Naive thymus-derived CD4-positive, alpha-beta T cell (primary cell): ENCODE measurements at regions not wholly inside any gene's neighbourhood (a gene's known extent, or its start where the extent isn't known, plus 50 kb on each side); places are given as distances from the start of the nearest gene placed in this dataset.

Source experiments
- ATAC-seq: fragments of 150-1000 bp; cut with Tn5 transposase; 2 replicates; pipeline ENCODE4 v1.10.0; 2021; ENCODE audit warnings: mild to moderate bottlenecking, moderate library complexity
- CTCF ChIA-PET: fragments of 350-600 bp; sonication (Branson Sonifier 250); formaldehyde crosslinking; loops from one replicate; lab custom pipeline; 2021; ENCODE audit warnings: antibody characterized with exemption; lab: Charles Lee
- POLR2A ChIA-PET: fragments of 350-600 bp; sonication (Branson Sonifier 250); formaldehyde crosslinking; loops from one replicate; lab custom pipeline; 2021; ENCODE audit warnings: antibody characterized with exemption, inconsistent platforms; lab: Charles Lee
- DNase-seq, 9 donors: peaks; one replicate each; pipeline versions ENCODE4 v3.0.0 to v3.0.0-alpha.2; 2020 to 2022; ENCODE audit warnings: mixed read lengths in 1 of 9
- H3K27ac ChIP-seq: one replicate; pipeline ENCODE4 v1.7.0; 2013; ENCODE audit warnings: mild to moderate bottlenecking, low read depth, low read length, moderate library complexity
- H3K27me3 ChIP-seq, 2 donors: one replicate each; pipeline ENCODE4 v1.7.0; 2013; ENCODE audit warnings: low read length in 2 of 2, mild to moderate bottlenecking in 2 of 2, moderate library complexity in 2 of 2; ENCODE audit not compliant: control insufficient read depth in 2 of 2, insufficient read depth in 2 of 2
- H3K36me3 ChIP-seq, 3 experiments: 1 replicate in 2 of 3; 2 replicates in 1 of 3; pipeline ENCODE4 v1.7.0; 2013; ENCODE audit warnings: low read length in 3 of 3, mild to moderate bottlenecking in 3 of 3, moderate library complexity in 1 of 3; ENCODE audit not compliant: insufficient read depth in 3 of 3, control insufficient read depth in 2 of 3
- H3K4me1 ChIP-seq, 2 donors: one replicate each; pipeline ENCODE4 v1.7.0; 2013; ENCODE audit warnings: low read length in 2 of 2, mild to moderate bottlenecking in 2 of 2, moderate library complexity in 1 of 2; ENCODE audit not compliant: control insufficient read depth in 2 of 2, insufficient read depth in 2 of 2
- H3K4me3 ChIP-seq: 2 replicates; pipeline ENCODE4 v1.7.0; 2013; ENCODE audit warnings: mild to moderate bottlenecking, low read length
- H3K9me3 ChIP-seq, 3 experiments: 1 replicate in 2 of 3; 2 replicates in 1 of 3; pipeline ENCODE4 v1.7.0; 2013; ENCODE audit warnings: low read length in 3 of 3; ENCODE audit not compliant: control insufficient read depth in 2 of 3
- H3K27ac Mint-ChIP-seq, 9 donors: one replicate each; pipeline ENCODE4 v1.8.0; 2020 to 2022; ENCODE audit warnings: mixed read lengths in 9 of 9, mild to moderate bottlenecking in 8 of 9, moderate library complexity in 5 of 9, inconsistent platforms in 2 of 9
- H3K27me3 Mint-ChIP-seq, 5 donors: one replicate each; pipeline ENCODE4 v1.8.0; 2021 to 2022; ENCODE audit warnings: mixed read lengths in 5 of 5, mild to moderate bottlenecking in 1 of 5
- H3K36me3 Mint-ChIP-seq, 5 donors: one replicate each; pipeline ENCODE4 v1.8.0; 2020 to 2022; ENCODE audit warnings: mixed read lengths in 5 of 5, mild to moderate bottlenecking in 3 of 5, inconsistent platforms in 1 of 5
- H3K4me1 Mint-ChIP-seq, 7 donors: one replicate each; pipeline ENCODE4 v1.8.0; 2020 to 2022; ENCODE audit warnings: mixed read lengths in 7 of 7, mild to moderate bottlenecking in 3 of 7, inconsistent platforms in 1 of 7
- H3K4me3 Mint-ChIP-seq, 10 donors: one replicate each; pipeline ENCODE4 v1.8.0; 2020 to 2022; ENCODE audit warnings: mild to moderate bottlenecking in 10 of 10, mixed read lengths in 10 of 10, moderate library complexity in 6 of 10, inconsistent platforms in 2 of 10
- H3K9me3 Mint-ChIP-seq, 11 donors: one replicate each; pipeline ENCODE4 v1.8.0; 2020 to 2022; ENCODE audit warnings: mixed read lengths in 11 of 11, mild to moderate bottlenecking in 4 of 11, inconsistent platforms in 1 of 11, moderate library complexity in 1 of 11
- intact Hi-C, 2 donors: fragments of 100-400 bp; cut with micrococcal nuclease; formaldehyde crosslinking; loops; one replicate each; pipeline ENCODE4 v1.15.1; 2023

GRCh38 chr12:87812030-87812429 lies 217.2 kb downstream of the C12orf50 start:
- no peak overlapping the region for H3K27ac ChIP-seq
- POLR2A ChIA-PET = no interaction called here
- H3K9me3 ChIP-seq = no peaks in the 10 kb centered on the region
- H3K36me3 Mint-ChIP-seq = no peaks in the 10 kb centered on the region
- H3K36me3 ChIP-seq = no peaks in the 10 kb centered on the region
- H3K27me3 Mint-ChIP-seq = no peaks in the 10 kb centered on the region
- intact Hi-C loops = no loop called here
- H3K27ac Mint-ChIP-seq = no peak overlapping the region
- ATAC-seq (no peak), DNase-seq (no peak)
- CTCF ChIA-PET = no interaction called here
- H3K4me1 Mint-ChIP-seq = no peaks in the 10 kb centered on the region
- H3K4me1 ChIP-seq = no peaks in the 10 kb centered on the region
- H3K4me3 Mint-ChIP-seq = no peak overlapping the region
- H3K27me3 ChIP-seq = no peaks in the 10 kb centered on the region
- H3K4me3 ChIP-seq = no peak overlapping the region
- H3K9me3 Mint-ChIP-seq = peaks cover 0 to 4% (median 0%) of the 10 kb centered on the region in 11 donors

GRCh38 chr12:87809916-87810315 lies 219.3 kb downstream of the C12orf50 start:
- Histone ChIP-seq H3K4me1 (no peaks in the 10 kb centered on the region), H3K9me3 (no peaks in the 10 kb centered on the region), H3K27ac (no peak overlapping the region), H3K27me3 (no peaks in the 10 kb centered on the region), H3K36me3 (no peaks in the 10 kb centered on the region), H3K4me3 (no peak overlapping the region)
- intact Hi-C loops = no loop called here
- H3K9me3 Mint-ChIP-seq = peaks cover 0 to 6% (median 0%) of the 10 kb centered on the region in 11 donors
- ATAC-seq (no peak), DNase-seq (no peak)
- H3K27me3 Mint-ChIP-seq = no peaks in the 10 kb centered on the region
- H3K27ac Mint-ChIP-seq = no peak overlapping the region
- ChIA-PET CTCF (no interaction called here), POLR2A (no interaction called here)
- H3K36me3 Mint-ChIP-seq = no peaks in the 10 kb centered on the region
- H3K4me3 Mint-ChIP-seq = no peak overlapping the region
- no peaks in the 10 kb centered on the region for H3K4me1 Mint-ChIP-seq

- no peak overlapping the region for H3K27ac Mint-ChIP-seq
- CTCF ChIA-PET = no interaction called here
- DNase-seq (no peak), ATAC-seq (no peak)
- H3K27me3 Mint-ChIP-seq = no peaks in the 10 kb centered on the region
- no peaks in the 10 kb centered on the region for H3K4me1 ChIP-seq
- no peak overlapping the region for H3K4me3 ChIP-seq
- H3K27ac ChIP-seq = no peak overlapping the region
- no peaks in the 10 kb centered on the region for H3K4me1 Mint-ChIP-seq
- H3K4me3 Mint-ChIP-seq = no peak overlapping the region
- H3K27me3 ChIP-seq = no peaks in the 10 kb centered on the region
- POLR2A ChIA-PET = no interaction called here
- H3K9me3 Mint-ChIP-seq = peaks cover 0 to 6% (median 0%) of the 10 kb centered on the region in 11 donors
- intact Hi-C loops = no loop called here
- no peaks in the 10 kb centered on the region for H3K36me3 ChIP-seq
- no peaks in the 10 kb centered on the region for H3K36me3 Mint-ChIP-seq
- H3K9me3 ChIP-seq = no peaks in the 10 kb centered on the region
Measured at GRCh38 chr12:87807086-87807485, 222.1 kb downstream of the C12orf50 start.

- no peak overlapping the region for H3K4me3 ChIP-seq
- no peak overlapping the region for H3K4me3 Mint-ChIP-seq
- no peaks in the 10 kb centered on the region for H3K27me3 ChIP-seq
- DNase-seq (no peak), ATAC-seq (no peak)
- H3K27ac ChIP-seq = no peak overlapping the region
- POLR2A ChIA-PET = no interaction called here
- intact Hi-C loops = no loop called here
- H3K36me3 Mint-ChIP-seq = no peaks in the 10 kb centered on the region
- H3K36me3 ChIP-seq = no peaks in the 10 kb centered on the region
- no peak overlapping the region for H3K27ac Mint-ChIP-seq
- H3K9me3 Mint-ChIP-seq = peaks cover 0 to 6% (median 0%) of the 10 kb centered on the region in 11 donors
- CTCF ChIA-PET = no interaction called here
- no peaks in the 10 kb centered on the region for H3K4me1 ChIP-seq
- H3K4me1 Mint-ChIP-seq = no peaks in the 10 kb centered on the region
- H3K9me3 ChIP-seq = no peaks in the 10 kb centered on the region
- no peaks in the 10 kb centered on the region for H3K27me3 Mint-ChIP-seq
Measured at GRCh38 chr12:87806310-87806709, 222.9 kb downstream of the C12orf50 start.

GRCh38 chr12:87804386-87804785 lies 224.8 kb downstream of the C12orf50 start:
- Mint-ChIP-seq H3K27ac (no peak overlapping the region), H3K9me3 (peaks cover 0 to 8% (median 0%) of the 10 kb centered on the region in 11 donors), H3K36me3 (no peaks in the 10 kb centered on the region), H3K27me3 (no peaks in the 10 kb centered on the region), H3K4me1 (no peaks in the 10 kb centered on the region), H3K4me3 (no peak overlapping the region)
- no peaks in the 10 kb centered on the region for H3K36me3 ChIP-seq
- H3K27me3 ChIP-seq = no peaks in the 10 kb centered on the region
- no peak for DNase-seq
- no peak for ATAC-seq
- intact Hi-C loops = no loop called here
- ChIA-PET CTCF (no interaction called here), POLR2A (no interaction called here)
- no peaks in the 10 kb centered on the region for H3K4me1 ChIP-seq
- no peak overlapping the region for H3K4me3 ChIP-seq
- no peak overlapping the region for H3K27ac ChIP-seq
- no peaks in the 10 kb centered on the region for H3K9me3 ChIP-seq

GRCh38 chr12:87802721-87803011 lies 226.5 kb downstream of the C12orf50 start:
- intact Hi-C loops = no loop called here
- no peak overlapping the region for H3K4me3 ChIP-seq
- no peaks in the 10 kb centered on the region for H3K27me3 ChIP-seq
- H3K9me3 ChIP-seq = no peaks in the 10 kb centered on the region
- Mint-ChIP-seq H3K27ac (no peak overlapping the region), H3K4me1 (no peaks in the 10 kb centered on the region), H3K36me3 (no peaks in the 10 kb centered on the region), H3K27me3 (no peaks in the 10 kb centered on the region), H3K4me3 (no peak overlapping the region), H3K9me3 (peaks cover 0 to 8% (median 0%) of the 10 kb centered on the region in 11 donors)
- POLR2A ChIA-PET = no interaction called here
- CTCF ChIA-PET = no interaction called here
- no peaks in the 10 kb centered on the region for H3K36me3 ChIP-seq
- no peak overlapping the region for H3K27ac ChIP-seq
- no peaks in the 10 kb centered on the region for H3K4me1 ChIP-seq
- ATAC-seq (no peak), DNase-seq (no peak)

- H3K36me3 Mint-ChIP-seq = no peaks in the 10 kb centered on the region
- peaks cover 0 to 8% (median 0%) of the 10 kb centered on the region in 11 donors for H3K9me3 Mint-ChIP-seq
- CTCF ChIA-PET = no interaction called here
Measured at GRCh38 chr12:87801860-87802720, 227.1 kb downstream of the C12orf50 start.

More at GRCh38 chr12:87801860-87802720, 227.1 kb downstream of the C12orf50 start:
- H3K27ac Mint-ChIP-seq = no peak overlapping the region
- H3K4me3 Mint-ChIP-seq = no peak overlapping the region
- intact Hi-C loops = no loop called here
- H3K27me3 Mint-ChIP-seq = no peaks in the 10 kb centered on the region
- ATAC-seq (no peak), DNase-seq (no peak)
- POLR2A ChIA-PET = no interaction called here
- H3K4me1 ChIP-seq = no peaks in the 10 kb centered on the region
- no peaks in the 10 kb centered on the region for H3K9me3 ChIP-seq
- no peak overlapping the region for H3K27ac ChIP-seq
- no peaks in the 10 kb centered on the region for H3K27me3 ChIP-seq
- H3K4me1 Mint-ChIP-seq = no peaks in the 10 kb centered on the region
- H3K4me3 ChIP-seq = no peak overlapping the region
- no peaks in the 10 kb centered on the region for H3K36me3 ChIP-seq
